ENCODE measurements at regions not wholly inside any gene's neighbourhood (a gene's known extent, or its start where the extent isn't known, plus 50 kb on each side); places are given as distances from the start of the nearest gene placed in this dataset.

DNA sequence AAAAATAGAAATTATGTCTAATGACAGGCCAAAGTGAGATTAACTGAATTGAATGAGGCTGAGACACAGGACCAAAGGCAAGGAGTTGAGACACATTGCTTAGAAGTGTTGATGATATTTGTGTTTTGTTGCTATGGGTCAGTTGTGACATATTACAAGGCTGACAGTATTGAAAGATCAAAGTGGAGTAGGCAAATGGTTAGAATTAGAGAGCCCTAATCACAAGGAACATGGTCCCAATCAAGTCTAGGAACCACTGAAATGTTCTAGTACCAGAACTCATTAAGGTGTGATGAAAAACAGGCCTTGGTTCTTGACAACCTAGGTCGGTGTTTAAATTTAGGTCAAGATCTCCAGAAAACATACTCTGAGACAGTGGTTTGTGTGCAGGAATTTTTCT is 896.3 kb upstream of the HS3ST1 start:
- no peak for DNase-seq (ENCODE audit: low spot score)

DNA sequence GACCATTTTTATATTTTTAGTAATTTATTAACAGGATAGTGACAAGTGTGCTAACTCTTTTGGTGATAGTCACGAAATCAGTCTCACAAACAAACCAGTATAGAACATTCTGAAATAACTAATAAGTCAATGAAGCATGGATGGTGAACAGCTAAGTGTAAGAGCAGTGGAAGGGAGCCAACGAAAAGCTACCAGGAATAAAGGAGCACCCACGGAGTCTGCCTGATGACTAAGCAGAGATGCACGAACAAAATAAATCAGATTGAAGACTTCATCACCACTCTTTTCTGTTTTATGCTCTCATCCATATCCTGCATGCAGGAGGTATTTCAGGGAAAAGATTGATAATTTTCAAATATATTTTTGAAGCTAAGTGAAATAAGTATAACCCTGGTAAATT is 891.1 kb upstream of the HS3ST1 start:
- no peak for DNase-seq (ENCODE audit: low spot score)

DNA sequence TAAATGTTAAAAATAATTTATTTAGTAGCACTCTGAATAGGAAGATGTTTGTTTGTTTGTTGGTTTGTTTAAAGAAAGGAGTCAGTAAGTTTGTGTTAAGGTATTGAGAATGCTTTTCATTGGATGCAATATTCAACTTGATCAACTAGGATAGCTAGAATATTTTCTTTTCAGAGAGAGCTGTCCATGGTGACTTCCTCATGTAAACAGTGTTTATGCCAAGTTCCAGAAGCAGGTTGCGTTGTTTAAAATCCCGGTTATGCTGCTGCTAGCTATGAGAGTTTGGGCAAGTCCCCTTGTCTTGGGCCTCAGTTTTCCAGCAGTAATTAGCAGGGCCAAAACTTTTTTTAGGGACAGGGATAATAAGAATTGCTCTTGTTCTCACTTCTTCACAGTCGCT is 876.2 kb upstream of the HS3ST1 start:
- DNase-seq (ENCODE audit: low spot score) = no peak

DNA sequence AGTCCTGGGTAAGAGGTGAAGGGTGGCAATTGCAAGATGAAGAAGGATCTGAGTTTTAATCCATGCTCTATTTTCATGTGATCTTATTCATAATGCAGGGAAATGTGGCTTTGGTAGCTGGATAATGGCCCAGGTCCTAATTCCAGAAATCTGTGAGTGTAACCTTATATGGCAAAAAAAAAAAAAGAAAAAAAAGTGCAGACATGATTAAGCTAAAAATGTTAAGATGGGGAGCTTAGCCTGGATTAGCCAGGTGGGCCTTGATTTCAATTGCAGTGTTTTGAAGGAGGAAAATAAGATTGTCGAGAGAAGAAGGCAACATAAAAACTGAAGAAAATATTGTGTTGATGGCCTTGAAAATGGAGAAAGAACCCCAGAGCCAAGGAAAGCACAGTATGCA is 867.7 kb upstream of the HS3ST1 start:
- DNase-seq (ENCODE audit: low spot score) = no peak

DNA sequence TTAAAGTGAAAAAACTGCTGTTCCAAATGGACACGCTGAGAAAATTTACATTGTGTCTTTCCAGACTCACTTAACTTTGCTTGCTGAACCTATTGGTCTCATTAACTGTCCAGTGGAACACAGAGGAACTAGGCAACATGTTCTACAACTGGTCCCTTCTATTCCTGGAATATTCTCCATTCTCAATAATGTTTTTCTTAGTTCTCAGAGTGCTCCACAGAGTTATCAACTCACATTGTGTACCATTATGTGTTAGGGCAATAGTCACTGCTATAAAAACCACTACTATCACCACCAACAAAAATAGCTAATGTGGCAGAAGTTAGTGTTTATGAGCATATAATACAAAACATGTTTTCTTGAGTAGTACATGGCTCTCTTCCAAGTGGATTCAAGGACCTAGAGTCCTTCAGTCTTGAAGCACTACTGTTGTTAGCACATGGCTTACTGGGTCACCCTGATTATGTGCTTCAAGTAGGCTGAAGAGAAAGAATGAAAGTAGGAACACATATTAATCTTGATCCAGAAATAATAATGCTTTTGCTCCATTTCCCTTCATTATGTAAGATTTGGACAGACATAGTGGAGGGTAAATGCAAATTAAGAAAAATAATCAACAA is 865.3 kb upstream of the HS3ST1 start:
- no peak for DNase-seq (ENCODE audit: low spot score)

DNA sequence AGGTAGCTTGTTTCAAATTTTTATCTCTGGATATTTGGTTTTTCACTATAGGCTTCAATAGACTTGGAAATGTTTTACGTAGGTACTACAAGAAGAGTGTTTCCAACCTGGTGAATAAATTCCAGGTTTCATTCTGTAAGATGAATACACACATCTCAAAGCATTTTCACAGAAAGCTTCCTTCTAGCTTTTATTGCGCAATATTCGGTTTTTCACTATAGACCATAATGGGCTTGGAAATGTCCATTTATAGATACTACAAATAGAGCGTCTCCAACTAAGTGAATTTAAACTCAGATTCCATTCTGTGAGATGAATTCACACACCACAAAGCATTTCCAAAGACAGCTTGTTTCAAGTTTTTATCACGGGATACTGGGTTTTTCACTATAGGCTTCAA is 857.7 kb upstream of the HS3ST1 start:
- no peak for DNase-seq (ENCODE audit: low spot score)

DNA sequence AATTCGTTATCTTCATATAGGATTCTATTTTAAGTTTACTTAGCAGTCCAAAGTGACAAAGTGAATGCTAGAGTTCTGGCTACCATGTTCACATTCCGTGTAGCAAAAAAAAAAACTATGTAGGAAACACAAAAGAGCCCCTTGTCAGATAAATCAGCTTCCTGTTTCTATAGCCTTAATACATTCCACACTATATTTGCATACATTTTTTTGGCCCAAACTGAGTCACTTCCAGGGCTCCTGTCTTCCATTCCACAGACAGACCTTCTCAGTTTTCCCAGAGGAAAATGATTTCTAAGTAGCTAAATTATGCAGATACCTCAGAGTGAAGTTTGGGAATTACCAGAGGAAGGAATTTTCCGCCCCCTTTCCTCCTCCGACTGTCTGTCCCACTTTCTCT is 841.9 kb upstream of the HS3ST1 start:
- no peak for DNase-seq (ENCODE audit: low spot score)

DNA sequence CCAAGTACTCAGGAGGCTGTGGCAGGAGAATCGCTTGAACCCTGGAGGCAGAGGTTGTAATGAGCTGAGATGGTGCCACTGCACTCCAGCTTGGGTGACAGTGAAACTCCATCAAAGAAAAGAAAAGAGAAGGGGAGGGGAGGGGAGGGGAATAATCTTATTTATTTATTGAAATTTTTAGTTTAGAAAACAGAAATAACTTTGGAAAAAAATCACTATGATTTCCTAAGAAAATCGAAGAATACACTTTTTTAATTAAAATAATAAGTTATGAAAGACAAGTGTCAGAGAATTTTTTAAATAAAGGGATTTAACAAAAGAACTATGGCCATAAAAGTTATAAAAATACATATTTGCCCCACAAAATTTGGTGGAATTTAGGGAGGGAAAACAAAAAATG is 836.9 kb upstream of the HS3ST1 start:
- DNase-seq (ENCODE audit: low spot score) = no peak

DNA sequence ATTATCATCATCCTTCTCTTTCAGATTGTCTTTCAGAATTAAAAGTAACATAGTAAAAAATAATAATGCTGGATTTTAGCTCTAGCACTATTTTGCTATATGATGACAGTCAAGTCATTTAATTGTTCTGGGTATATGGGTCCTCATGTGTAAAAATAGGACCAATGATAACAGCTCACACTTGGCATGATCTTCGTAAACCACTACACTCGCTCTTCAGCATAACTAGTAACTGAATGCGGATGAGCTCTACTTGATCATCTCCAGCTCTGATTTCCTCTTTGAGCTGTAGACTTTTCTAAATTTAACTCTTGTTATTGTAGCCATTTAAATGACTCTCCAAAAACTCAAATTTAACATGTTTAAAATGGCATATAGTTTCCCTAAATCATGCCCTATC is 831.8 kb upstream of the HS3ST1 start:
- no peak for DNase-seq (ENCODE audit: low spot score)

DNA sequence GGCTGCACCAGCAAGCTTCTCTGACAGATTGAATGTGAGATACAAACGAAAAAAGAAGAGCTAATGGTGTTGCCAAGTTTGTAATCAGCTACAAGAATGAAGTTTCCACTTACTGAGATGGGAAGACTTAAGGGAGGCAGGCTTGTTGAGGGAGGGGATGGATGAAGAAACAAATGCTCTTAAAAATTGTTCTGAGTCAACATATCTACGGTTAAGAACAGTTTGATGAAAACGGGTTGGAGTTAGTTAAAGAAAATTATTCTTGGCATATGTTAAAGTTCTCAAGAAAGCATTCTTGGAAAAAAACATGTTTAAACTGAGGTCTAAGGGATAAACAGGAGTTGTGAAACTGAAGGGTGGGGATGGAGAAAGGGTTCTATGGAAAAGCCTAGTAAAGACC is 816.3 kb upstream of the HS3ST1 start:
- no peak for DNase-seq (ENCODE audit: low spot score)

DNA sequence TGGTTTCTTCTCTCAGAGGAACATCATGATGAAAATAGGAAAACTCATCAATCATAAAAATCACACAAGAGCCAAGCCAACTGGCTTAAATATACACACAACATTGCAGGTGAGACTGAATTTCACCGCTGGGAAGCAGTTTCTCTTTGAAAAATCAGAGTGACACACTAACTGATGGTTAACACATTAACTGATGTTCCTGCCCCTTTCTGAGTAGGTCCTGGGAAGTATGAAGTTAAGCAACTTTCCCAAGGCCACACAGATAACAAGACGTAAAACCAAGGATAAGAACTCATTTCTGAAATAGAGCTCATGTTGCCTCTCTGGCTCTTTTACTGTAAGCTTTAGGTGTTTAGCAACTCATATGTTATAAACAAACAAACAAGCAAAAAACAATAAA is 813.7 kb upstream of the HS3ST1 start:
- DNase-seq (ENCODE audit: low spot score) = no peak

DNA sequence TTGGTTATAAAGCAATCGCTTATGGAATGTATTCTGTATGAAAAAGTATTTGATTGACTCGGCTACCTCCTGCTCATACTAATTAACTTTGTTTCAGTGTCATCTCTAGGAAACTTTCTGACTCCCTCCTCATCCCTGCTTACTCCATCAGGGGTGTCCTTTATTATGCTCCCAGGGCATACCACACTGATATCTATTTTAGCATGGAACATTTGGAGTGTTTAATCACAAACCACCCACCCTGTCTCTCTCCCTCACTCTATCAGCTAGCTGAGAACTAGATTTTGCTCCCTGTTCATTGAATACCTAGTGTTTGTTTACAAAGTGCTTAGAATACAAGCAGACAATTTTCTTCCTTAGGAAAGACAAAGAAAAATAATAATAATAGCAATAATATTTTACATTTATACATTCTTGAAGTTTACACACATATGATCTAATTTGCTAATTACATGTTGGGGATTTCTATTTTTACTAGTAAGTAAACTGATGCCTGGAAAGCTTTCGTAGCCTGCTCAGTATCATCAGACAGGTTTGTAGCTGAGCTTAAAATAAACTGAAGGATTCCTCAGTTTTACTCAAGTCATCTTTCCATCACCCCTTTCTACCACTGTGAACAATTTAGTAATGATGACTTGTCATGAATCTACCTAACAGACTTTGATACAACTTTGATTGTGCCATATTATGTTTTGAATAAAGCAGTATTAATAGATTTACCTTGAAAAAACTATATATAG is 811.4 kb upstream of the HS3ST1 start:
- DNase-seq (ENCODE audit: low spot score) = no peak

DNA sequence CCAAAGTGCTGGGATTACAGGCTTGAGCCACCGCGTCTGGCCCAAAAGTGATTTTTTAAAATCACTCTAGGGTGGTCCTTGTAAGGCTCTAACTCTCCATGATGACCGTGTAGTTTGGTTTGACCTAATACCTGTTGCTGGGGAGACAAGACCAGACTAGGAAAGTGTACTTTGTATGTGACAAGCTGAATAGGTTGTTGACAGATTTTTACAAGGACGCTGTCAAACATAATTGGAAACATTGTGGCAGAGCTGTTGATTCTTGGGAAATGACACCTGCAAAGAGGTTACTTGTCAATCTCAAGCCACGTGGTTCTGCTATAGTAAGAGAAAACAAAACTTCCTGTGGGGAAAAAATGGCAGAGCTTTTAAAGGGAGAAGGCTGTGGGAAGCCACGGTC is 802.4 kb upstream of the HS3ST1 start:
- DNase-seq (ENCODE audit: low spot score) = no peak

DNA sequence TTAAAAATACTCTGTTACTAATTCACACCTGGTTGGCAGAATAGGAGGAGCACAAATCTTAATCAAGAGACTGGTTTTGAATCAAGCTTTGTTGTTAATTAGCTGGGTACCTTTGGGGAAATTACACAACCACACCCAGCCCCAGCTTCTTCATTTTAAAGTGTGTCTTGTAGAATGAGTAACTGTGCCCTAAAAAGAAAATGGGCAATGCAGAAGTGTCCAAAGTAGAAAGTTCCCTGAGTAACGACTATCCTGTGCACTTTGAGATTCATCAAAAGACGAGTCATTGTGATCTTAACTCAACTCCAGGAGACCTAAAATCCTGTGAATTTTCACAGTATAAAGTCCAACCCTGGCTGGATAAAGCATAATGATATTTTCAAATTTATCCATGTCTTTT is 792.3 kb upstream of the HS3ST1 start:
- DNase-seq (ENCODE audit: low spot score) = no peak

DNA sequence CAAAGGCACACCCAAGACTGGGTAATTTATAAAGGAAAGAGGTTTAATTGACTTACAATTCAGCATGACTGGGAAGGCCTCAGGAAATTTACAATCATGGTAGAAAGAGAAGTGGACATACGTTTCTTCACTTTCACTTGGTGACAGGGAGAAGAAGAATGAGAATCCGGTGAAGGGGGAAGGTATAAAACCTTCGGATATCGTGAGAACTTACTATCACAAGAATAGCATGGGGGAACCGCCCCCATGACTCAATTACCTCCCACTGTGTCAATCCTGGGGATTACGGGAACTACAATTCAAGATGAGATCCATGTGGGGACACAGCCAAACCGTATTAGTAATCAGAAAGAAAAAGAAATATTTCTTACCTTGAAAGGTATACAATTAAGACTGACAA is 782.9 kb upstream of the HS3ST1 start:
- no peak for DNase-seq (ENCODE audit: low spot score)

DNA sequence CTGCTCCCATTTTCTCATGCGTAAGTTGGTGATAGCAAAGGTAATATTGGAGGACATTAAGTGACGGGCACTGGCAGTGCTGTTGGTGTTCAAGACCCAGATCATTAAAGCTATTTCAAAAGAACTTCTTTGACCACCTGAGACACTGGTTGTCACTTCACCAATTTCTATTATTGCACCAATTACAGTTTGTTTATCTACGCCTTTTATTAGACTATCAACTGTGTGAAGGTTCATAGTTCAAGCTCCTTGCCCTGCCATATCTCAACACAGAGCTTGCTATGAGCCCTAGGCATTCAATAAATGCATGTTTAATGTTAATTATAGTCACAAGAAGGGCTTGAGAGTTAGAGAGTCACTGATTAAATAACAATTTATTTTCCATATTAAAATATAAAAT is 778.7 kb upstream of the HS3ST1 start:
- no peak for DNase-seq (ENCODE audit: low spot score)

DNA sequence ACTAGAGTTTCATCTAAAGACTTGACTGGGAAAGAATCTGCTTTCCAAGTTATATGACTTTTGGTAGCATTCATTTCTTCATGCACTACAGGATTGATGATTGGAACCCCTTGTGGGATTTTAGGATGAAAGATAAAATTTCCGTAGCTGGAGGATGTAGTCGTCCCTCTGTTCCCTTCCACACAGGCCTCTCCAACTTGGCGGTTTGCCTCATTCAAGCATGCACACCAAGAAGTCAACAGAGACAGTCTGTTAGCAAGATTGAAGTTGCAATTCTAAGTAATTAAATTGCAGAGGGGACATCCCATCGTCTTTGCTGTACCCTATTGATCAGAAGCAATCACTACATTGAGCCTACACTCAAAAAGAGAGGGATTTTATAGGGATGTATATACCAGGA is 777.4 kb upstream of the HS3ST1 start:
- DNase-seq (ENCODE audit: low spot score) = no peak

DNA sequence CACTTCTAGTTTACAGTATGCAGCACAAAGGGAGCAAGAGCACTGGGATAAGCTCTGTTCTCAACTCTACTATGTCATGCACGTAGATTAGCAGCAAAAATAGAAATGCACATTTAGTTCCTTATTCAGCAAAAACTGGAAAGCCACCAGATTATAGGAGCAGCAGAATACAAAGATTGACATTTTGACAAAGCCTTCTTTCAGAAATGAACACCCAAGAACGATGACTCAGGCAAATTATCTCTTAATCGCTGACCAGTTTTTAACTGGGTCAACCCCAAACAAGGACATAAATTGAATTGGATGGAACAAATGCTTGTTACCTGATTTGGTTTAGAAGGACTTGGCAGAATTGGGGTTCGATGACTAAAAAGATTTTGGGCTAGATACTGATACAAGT is 775.3 kb upstream of the HS3ST1 start:
- no peak for DNase-seq (ENCODE audit: low spot score)

DNA sequence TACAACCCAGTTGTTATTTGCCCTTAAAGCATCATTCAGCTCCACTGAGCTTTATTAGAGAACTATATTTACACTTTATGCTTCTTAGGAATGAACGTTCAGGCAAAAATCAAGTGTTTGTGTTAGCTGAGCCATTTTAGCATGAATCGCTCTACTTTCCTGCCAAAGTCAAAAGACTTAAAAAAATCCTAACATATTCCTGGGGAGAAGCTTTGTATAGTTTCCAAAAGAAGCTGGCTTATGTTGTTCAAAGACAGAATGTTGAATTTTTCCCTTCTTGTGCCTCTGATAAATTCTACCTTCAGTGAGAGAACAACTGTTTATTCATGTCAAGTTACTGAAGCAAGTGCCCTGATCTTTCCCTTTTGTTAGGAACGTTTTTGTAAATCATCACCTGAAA is 771.5 kb upstream of the HS3ST1 start:
- DNase-seq (ENCODE audit: low spot score) = no peak

DNA sequence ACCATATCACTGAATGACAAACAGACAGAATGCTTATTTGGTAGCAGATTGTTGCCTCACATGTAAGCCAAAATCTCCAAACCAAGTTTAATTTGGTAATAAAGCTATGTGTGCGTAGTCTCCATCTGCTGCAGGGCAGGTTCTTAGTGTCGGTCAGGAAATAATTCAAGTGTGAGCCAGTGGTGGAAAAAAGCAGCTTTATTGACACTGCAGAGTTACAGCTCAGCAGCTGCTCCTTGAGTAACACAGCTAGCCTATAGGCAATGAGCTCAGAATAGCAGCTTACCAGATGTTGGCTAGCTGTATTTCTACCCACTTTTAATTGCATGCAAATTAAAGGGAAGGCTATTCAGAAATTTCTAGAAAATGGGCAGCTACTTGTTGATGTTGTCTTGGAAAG is 757.8 kb upstream of the HS3ST1 start:
- no peak for DNase-seq (ENCODE audit: low spot score)

DNA sequence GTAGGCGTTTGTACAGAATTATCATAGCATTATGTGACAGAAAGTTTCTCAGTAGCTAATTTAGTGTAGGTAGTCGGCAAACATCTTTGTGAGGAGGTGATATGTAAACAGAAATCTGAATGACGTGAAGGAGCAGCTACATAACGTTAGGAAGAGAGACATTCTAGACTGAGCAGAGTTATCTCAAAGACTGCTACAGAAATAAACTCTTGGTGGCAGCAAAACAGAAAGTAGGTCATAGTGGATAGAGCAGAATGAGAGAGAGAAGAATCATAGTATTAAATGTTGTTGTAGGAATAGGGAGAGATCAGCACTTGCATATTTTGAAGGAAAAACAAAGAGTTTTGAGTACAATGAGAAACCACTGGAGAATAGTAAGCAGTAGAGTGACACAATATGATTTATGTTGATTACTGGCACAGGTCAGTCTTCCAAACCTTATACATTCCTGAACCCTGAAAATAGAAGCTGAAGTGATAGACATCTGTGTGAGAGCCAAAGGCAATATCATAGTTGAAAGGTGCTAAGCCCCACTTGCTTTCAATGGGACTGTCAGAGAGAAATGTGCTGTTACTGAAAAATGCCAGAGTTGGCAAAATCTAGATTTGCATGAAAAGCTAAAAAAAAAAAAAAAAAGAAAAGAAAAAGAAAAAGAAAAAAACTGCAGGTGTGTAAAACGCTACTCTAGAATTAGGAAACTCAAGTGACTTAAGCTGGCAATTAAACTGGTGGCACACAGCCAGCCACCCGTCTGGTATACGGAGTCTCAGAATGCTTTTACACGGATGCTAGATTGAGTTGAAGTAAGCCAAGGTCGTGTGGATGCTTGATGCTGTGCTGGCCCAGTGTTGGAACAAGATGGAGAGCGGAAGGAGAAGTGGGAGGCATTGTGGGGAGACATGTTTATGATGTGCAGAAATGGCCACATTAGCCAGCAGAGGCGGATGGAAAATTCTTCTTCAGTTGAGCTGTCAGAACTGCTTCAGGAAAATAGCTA is 750.2 kb upstream of the HS3ST1 start:
- DNase-seq (ENCODE audit: low spot score) = no peak

DNA sequence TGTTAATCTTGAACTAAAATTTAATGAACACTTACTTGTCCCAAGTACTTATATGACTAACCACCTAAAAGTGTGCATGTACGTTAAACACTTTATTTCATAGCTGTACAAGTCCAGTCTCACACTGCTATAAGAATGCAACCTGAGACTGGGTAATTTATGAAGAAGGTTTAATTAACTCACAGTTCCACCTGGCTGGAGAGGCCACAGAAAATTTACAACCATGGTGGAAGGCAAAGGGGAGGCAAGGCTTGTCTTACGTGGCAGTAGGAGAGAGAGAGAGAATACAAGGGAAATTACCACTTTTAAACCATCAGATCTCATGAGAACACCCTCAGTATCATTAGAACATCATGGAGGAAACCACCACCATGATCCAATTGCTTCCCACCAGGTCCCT is 748.7 kb upstream of the HS3ST1 start:
- DNase-seq (ENCODE audit: low spot score) = no peak

DNA sequence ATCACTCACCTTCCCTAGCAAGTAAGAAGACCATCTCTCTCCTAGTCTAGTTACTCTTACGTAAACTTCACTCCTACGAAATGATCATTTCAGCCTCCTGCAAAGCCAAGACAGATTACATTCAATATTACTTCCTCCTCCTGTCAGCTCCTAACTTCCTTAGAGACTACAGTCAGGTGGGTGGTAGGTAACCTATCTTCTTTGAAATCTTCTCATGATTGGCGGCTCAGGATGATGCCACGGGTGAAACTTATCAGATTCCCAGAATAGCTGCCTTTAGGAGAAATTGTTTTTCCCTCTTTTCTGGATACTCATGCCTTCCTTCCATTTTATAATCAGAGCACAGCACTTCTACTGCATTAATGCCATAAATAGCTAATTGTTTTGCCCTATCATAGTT is 744.8 kb upstream of the HS3ST1 start:
- DNase-seq (ENCODE audit: low spot score) = no peak
